GM21367 (cell line): ENCODE measurements at regions not wholly inside any gene's neighbourhood (a gene's known extent, or its start where the extent isn't known, plus 50 kb on each side); places are given as distances from the start of the nearest gene placed in this dataset.
"Not testable (repeated sequence)": the region's sequence is repeated elsewhere in the genome, so short reads cannot be mapped to it uniquely, and the experiment has no call there.

Source experiments
- ATAC-seq: cut with Tn5 transposase; IDR thresholded peaks from one replicate; pipeline ENCODE4 v1.9.1; 2021; ENCODE audit not compliant: unreplicated experiment

DNA sequence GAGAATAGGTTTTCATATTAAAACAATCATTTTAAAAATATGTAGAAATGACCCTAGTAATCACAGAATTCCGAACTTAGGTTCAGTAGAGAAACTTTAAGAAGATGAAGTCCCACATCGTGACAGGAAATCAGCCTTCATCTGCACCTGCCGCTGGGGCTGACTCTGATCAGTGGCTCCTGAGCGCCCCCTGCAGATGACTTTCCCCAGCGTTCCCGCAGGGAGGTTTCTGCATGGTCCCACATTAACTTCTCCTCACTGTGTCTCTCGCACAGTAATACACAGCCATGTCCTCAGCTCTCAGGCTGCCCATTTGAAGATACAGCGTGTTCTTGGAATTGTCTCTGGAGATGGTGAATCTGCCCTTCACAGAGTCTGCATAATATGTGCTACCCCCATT, 1131.1 kb downstream of the TMEM121 start:
- no peak for ATAC-seq

DNA sequence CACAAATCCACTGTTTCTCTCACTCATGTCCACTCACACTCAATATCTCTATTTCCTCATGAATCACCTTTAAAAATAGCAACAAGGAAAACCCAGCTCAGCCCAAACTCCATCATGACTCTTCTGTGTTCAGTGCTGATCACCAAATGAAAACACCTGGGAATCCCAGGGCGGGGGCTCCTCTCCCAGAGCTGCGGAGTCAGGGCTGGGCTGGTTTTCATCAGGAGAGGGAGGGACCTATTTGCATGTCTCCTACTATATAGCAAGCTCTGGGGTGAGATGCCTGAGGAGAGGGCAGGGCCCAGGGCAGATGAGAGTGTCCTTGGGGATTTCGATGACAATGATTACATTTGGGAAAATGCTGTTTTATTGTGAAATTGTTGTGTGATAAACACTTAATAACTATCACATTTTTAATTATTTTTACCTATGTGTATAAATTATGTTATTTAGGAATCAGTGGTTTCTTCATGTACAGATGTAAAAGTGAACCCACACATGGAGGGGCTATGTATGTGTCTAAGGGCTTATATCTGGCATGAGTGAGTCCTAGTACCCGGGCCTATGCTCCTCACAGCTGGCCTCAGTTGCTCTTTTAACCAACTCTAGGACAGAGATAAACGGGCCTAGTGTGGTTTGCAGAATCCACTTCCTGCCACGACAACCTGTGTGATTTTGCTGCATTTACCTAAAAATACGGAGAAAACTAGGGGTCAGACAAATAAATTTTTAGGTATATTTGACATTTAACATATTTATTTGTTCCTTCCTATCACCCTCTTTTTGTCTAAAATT, 1131.9 kb downstream of the TMEM121 start:
- not testable (repeated sequence) for ATAC-seq

DNA sequence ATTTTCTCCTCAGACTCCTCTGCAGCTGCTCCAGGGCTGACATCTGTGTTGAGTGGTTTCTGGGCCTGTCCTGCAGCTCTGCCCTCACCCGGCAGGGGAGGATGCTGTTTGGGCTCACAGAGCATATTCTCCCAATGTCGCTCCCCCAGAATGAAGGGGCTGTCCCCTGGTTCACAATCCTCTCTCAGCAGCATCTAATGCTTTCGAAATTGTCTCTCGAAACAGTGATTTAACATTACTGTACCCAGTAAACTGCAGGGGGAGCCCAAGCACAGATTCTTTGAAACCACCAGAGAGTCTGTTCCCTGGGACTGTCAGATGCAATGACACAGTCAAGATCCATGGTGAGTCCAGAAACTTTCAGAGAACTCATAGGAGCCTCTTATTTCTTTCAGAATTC, 1135.2 kb downstream of the TMEM121 start:
- ATAC-seq = not testable (repeated sequence)

DNA sequence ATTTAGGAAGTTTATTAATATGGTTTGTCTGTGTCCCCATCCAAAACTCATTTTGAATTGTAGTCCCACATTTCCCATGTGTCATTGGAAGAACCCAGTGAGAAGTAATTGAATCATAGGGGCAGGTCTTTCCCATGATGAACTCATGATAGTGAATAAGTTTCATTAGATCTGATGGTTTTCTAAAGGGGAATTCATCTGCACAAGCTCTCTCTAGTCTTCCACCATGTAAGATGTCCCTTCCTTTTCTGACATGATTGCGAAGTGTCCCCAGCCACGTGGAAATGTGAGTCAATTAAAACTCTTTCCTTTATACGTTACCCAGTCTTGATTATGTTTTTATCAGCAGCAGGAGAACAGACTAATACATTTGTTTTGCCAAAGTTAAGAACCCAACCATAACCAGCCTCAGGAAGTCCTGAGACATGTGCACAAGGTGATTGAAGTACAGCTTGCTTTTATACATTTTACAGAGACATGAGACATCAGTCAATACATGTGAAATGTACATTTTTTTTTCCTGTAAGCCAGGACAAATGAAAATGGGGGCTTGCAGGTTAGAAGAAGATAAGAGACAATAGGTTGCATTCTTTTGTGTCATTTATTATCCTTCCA, 1136.7 kb downstream of the TMEM121 start:
- no peak for ATAC-seq

DNA sequence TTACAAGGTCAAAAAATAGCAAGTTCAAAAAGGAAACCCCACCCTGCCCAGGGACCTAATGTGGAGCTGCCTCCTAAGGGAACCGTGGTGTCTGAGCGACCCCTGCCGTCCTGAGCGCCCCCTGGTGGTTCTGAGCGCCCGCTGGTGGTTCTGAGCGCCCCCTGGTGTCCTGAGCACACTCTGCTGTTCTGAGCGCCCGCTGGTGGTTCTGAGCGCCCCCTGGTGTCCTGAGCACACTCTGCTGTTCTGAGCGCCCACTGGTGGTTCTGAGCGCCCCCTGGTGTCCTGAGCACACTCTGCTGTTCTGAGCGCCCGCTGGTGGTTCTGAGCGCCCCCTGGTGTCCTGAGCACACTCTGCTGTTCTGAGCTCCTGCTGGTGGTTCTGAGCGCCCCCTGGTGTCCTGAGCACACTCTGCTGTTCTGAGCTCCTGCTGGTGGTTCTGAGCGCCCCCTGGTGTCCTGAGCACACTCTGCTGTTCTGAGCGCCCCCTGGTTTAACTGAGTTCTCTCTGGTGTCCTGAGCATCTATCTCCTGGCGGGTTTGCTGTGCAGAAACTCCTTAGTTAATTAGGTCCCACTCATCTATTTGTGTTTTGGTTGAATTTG, 1137.5 kb downstream of the TMEM121 start:
- ATAC-seq = not testable (repeated sequence)

DNA sequence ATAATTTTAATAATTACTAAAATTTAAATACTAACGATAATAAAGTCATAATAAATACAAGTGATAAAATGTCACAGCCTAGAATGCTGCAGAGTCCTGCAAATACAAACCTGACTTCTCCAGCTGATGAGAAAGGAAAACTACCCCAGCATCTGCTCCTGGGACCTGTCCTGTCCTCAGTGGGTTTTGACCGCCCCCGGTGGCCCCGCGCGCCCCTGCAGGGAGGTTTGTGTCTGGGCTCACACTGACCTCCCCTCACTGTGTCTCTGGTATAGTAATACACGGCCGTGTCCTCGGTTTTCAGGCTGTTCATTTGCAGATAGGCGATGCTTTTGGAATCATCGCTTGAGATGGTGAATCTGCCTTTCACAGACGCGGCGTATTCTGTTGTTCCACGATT, 1139.4 kb downstream of the TMEM121 start:
- ATAC-seq = no peak

DNA sequence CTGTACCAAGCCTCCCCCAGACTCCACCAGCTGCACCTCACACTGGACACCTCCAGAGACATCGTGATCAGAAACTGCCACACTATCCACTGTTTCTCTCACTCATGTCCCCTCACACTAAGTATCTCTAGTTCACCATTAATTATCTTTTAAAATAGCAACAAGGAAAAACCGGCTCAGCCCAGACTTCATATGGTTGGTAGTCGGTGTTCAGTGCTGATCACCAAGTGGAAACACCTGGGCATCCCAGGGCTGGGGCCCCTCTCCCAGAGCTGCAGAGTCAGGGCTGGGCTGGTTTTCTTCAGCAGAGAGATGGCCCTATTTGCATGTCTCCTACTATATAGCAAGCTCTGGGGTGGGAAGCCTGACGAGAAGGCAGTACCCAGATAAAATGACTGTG, 1140.0 kb downstream of the TMEM121 start:
- no peak for ATAC-seq

DNA sequence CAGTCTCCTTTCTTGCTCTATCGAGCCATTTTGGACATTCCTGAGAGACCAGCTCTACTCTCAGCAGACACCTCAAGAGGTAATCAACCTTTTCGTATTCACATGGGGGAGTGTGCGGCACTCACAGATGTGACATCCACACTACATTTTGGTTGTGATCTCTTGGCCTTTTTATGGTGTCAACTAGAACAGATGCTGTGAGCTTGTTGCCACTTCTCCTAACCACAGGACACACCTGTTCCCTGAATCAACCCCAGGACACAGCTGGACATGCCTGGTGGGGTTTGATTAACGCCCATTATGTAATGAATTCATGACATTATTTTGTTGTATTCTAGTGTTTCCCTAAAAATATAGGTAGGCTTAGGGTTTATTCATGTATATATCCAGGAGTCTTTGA, 1143.6 kb downstream of the TMEM121 start:
- ATAC-seq = no peak

DNA sequence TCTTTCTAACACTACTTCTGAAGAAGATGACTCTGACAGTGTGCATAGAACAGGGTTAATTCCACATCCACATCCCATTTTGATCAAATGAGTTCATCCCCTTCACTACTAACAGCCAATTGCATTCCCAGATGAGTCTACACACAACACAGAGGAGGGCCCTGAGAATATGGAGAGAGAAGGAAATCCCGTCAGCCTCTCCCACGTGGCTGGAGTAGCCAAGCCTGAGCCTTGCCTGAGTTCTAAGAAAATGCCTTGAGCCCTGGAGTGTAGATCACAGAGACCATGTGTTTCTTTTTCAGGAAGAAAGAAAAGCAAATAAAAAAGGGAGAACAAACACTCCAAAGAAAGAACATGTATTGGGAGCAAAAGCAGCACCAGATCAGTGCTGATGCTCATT, 1147.7 kb downstream of the TMEM121 start:
- not testable (repeated sequence) for ATAC-seq

DNA sequence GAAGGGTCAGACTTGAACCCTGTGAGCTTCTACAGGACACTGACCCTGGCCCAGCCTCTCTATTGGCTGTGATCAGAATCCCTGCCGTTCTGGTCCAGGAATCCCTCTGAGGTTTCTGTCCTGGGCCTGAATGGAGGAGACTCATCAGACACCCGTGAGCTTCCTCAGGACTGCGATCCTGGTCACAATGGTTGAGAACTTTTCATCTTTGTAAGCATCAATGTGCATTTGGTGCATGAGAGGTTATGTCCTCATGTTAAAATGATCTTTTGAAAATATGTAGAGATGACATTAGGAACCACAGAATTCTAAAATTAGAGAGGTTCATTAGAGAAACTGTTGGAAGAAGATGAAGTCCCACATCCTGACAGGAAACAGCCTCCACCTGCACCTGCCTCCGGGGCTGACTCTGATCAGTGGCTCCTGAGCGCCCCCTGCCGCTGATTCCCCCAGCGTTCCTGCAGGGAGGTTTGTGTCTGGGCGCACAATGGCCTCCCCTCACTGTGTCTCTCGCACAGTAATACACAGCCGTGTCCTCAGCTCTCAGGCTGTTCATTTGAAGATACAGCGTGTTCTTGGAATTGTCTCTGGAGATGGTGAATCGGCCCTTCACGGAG, 1148.2 kb downstream of the TMEM121 start:
- ATAC-seq = not testable (repeated sequence)

DNA sequence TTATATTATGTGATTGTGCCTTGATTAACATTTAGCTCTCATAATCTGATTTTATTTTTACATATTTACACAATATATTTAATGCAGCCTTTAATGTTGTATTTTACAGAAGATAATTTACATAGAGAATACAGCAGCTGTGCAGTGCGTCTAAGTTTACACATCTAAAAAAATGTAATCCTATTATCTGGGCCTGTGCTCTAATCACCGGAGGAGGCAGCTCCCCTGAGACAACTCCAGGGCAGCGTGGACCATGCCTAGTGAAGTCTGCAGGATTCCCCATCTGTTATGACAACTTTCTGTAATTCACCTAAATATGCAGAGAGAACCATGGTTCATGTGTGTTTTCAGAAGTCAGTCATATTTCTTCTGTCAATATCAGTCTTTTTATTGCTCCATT, 1149.3 kb downstream of the TMEM121 start:
- ATAC-seq = not testable (repeated sequence)

DNA sequence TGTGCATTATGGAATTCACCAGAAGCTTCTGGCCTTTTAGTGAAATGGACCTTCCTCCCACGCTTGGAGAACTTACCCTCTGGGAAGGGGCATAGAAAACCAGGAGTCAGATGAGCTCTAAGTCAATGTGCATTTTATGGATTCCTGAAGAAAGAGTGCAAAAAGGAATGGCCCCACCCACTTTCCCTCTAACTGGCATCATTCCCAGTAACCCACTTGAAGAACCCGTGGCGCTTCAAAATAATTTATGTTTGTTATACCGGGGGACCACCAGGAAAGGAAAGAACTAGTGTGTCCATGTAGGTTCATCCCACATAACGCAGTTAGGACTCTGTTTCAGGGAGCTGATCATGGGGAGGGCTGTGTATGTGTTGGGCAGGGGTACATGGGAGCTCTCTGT, 1153.4 kb downstream of the TMEM121 start:
- ATAC-seq = no peak

DNA sequence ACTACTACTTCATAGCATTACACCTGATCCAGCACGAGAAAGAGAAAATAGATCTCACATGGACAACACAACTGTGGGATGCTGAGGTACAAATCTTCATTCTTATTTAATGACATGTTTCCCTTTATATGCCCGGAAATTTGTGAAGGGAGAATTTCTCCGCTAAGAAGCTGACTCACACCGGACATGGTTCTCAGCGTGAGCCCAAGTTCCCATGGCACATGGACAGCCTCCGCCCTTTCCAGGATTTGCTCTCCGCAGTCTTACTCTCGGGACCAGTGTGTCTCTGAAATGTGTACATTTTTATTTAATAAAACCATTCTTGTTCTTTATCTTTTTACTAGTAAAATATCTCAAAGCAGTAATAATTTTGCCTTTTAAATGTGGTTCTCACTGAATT, 1154.8 kb downstream of the TMEM121 start:
- no peak for ATAC-seq

DNA sequence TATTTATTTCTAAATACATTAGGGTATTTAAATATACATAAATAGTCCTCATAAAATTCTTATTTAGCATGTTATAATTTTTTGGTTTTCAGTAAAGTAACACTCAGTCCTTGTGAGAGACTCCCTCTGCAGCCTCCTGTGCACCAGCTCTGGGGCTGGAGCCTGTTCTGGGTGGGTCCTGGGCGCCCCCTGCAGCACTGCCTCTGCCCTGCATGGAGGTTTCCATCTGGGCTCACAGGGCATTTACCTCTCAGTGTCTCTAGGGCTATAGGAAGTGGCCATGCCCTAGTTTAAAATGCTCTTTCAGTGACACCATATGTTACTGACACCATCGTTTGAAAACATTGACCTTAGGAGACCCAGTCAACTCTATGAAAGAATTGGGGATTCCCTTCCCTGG, 1155.2 kb downstream of the TMEM121 start:
- ATAC-seq = no peak

DNA sequence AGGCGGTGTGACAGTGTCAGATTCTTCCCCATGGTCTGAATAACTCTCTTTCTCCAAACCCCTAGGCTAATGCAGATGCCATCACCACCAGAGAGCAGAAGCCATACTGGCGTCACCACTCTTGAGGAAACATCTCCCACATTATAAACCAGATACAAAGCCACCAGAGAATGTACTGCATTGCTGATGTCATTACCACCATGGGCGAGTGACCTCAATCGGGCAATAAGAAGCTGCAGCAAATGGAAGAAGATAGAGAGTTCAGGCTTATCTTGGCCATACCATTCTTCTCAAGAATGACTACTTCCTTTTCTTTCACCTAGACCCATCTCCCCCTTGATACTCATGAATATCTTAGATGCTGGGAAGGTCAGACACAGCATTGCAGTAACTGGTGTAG, 1157.2 kb downstream of the TMEM121 start:
- no peak for ATAC-seq

DNA sequence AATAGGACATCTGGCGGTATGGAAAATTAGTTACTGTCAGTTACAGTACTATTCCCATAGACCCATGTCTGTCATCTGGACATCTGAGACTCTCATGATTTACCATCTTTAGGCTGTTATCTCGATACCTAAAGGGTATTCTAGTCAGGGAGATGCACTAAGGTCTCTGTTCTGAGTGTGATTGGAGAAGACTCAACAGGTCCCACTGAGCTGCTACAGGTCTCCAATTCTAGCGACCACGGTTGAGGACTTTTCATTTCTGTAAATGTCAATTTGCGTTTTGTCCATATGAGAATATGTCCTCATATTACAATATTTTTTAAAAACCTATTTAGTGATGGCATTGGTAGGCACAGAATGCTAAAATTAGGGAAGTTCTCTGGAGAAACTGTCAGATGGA, 1160.2 kb downstream of the TMEM121 start:
- ATAC-seq = no peak

DNA sequence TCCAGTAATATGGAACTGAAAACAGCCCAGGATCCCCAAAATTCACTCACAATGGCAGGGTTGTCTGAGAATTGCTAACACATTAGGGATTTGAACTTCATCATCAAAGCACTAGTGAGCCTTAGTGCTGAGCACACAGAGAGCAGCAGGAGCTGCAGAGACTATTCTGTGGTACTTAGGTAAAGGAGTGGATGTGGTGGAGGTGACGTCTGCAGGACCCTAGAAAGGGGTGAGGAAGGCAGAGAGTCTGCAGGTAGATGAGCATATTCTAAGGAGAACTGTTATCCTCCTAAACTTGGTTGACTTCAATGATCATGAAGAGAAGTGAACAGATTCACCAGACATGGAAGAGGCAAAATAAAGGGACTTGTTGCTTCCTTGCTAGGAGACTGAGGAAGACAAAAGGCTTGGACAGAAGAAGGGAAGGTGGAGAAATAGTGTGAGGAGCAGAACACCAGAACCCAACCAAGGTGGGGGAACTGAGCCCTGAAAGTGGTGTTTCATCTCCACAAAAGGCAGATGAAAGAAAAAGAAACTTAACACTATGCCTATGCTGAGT, 1164.0 kb downstream of the TMEM121 start:
- ATAC-seq = no peak

DNA sequence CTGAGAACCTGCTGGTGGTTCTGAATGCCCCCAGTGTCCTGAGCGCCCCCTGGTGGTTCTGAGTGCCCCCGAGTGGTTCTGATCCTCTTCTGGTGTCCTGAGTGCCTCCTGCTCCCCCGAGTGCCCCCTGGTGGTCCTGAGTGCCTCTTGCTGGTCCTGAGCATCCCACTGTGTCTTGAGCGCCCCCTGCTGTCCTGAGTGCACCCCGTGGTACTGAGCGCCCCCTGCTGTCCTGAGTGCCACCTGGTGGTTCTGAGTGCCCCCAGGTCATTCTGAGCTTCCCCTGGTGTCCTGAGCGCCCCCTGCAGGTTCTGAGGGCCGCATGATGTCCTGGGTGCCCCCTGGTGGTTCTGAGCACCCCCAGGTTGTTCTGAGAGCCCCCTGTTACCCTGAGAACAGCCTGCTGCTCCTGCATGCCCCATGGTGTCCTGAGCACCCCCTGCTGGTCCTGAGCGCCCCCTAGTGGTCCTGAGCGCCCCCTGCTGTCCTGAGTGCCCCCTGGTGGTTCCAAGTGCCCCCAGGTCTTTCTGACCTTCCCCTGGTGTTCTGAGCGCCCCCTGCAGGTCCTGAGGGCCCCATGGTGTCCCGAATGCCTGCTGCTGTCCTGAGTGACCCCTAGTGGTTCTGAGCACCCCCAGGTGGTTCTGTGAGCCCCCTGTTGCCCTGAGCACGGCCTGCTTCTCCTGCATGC, 1165.4 kb downstream of the TMEM121 start:
- ATAC-seq = peak; percentile 67

DNA sequence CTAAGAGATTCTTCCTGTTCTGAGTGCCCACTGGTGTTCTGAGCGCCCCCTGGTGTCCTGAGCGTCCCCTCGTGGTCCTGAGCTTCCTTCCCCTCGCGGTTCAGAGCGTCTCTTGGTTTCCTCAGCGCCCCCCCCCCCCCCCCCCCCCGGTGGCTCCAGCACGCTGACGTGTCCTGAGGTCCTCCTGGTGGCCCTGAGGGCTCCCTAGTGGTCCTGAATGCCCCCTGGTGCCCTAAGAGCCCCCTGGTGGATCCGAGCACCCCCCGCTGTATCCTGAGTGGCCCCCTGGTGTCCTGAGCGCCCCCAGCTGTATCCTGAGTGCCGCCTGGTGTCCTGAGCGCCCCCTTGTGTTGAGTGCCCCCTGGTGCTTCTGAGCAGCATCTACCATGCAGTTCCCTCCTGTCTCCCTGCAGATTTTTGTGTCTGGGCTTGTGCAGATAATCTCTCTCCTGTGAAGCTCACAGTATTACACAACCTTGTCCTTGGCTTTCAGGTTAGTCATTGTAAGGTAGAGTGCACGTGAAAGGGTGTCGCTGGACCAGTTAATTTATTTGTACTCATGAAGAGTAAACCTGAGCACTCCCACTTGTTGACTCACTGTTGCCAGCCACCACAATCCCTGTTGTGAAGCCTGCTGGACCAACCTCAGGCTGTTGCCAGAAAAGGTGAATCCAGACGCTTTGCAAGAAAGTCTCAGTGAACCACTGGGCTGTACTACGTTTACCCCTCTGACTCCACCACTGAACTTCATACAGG, 1168.4 kb downstream of the TMEM121 start:
- ATAC-seq = no peak

DNA sequence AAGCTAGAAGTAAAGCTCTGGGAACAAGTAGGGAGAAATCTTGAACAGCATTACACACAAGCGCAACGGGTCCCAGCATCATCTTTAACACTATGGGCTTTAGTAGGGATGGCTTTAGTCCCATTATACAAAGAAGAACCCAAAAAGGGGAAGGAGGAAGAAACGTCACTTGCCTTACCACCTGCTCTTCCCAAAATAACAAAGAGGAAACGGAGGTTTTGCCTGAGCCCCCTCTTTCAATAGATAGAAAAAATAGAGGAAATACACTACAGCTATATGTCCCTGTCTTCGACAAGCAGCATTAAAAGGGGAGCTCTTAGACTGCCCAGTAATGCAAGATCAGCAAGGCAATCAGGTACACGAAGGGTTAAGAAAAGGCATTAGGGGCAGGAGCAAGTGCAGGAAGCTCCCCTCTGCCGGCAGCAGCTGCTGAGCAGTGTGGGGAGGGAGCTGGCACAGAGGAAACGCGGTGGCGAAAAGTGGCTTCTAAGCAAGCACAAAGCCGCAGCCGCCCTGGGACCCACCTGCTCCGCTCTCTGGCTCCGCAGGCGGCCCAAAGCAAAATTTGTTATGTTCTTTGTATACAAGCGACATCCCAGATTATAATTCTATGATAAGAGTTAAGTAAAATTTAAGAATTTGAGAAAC, 1172.4 kb downstream of the TMEM121 start:
- not testable (repeated sequence) for ATAC-seq
